Liver (tissue), 8 donors: ENCODE measurements at regions not wholly inside any gene's neighbourhood (a gene's known extent, or its start where the extent isn't known, plus 50 kb on each side); places are given as distances from the start of the nearest gene placed in this dataset.

ENCODE experiments used
- DNase-seq: peaks from one replicate; pipeline ENCODE4 v3.0.0-alpha.2; 2017; ENCODE audit warnings: low spot score
- H3K27ac ChIP-seq, 2 donors: one replicate each; pipeline ENCODE4 v1.7.0; 2013; ENCODE audit warnings: inconsistent platforms in 2 of 2, low read length in 2 of 2, control low read depth in 1 of 2, low read depth in 1 of 2, mild to moderate bottlenecking in 1 of 2
- H3K27me3 ChIP-seq, 4 donors: one replicate each; pipeline versions ENCODE4 v1.6.1 to v1.7.0; 2013; ENCODE audit warnings: low read length in 3 of 4, inconsistent platforms in 1 of 4, mild to moderate bottlenecking in 1 of 4, moderate library complexity in 1 of 4; ENCODE audit not compliant: control insufficient read depth in 4 of 4, insufficient read depth in 4 of 4
- H3K36me3 ChIP-seq, 4 donors: one replicate each; pipeline versions ENCODE4 v1.6.1 to v1.7.0; 2013; ENCODE audit warnings: low read length in 3 of 4, mild to moderate bottlenecking in 3 of 4, low read depth in 1 of 4, moderate library complexity in 1 of 4; ENCODE audit not compliant: control insufficient read depth in 4 of 4, insufficient read depth in 3 of 4
- H3K4me1 ChIP-seq, 4 donors: one replicate each; pipeline versions ENCODE4 v1.6.1 to v1.7.0; 2013; ENCODE audit warnings: low read length in 3 of 4, mild to moderate bottlenecking in 3 of 4, moderate library complexity in 1 of 4; ENCODE audit not compliant: control insufficient read depth in 4 of 4, insufficient read depth in 4 of 4
- H3K4me3 ChIP-seq, 3 donors: one replicate each; pipeline versions ENCODE4 v1.6.1 to v1.7.0; 2013; ENCODE audit warnings: low read length in 3 of 3, control low read depth in 1 of 3, low read depth in 1 of 3, mild to moderate bottlenecking in 1 of 3
- H3K9ac ChIP-seq, 2 donors: one replicate each; pipeline ENCODE4 v1.7.0; 2013; ENCODE audit warnings: low read length in 2 of 2, mild to moderate bottlenecking in 2 of 2, moderate library complexity in 2 of 2, control low read depth in 1 of 2, low read depth in 1 of 2
- H3K9me3 ChIP-seq, 4 donors: one replicate each; pipeline versions ENCODE4 v1.6.1 to v1.7.0; 2013; ENCODE audit warnings: low read length in 3 of 4; ENCODE audit not compliant: control insufficient read depth in 4 of 4
- GABPA ChIP-seq, 2 donors: IDR thresholded peaks in 1 of 2; conservative IDR thresholded peaks in 1 of 2; 2 replicates each; pipeline ENCODE4 v1.6.1; 2016; ENCODE audit warnings: antibody characterized with exemption in 2 of 2, mild to moderate bottlenecking in 1 of 2, moderate library complexity in 1 of 2
- HNF4A ChIP-seq, 2 donors: conservative IDR thresholded peaks; 2 replicates each; pipeline ENCODE4 v1.6.1; 2016; ENCODE audit warnings: antibody characterized with exemption in 2 of 2, mild to moderate bottlenecking in 2 of 2
- JUND ChIP-seq, 2 donors: IDR thresholded peaks; 2 replicates each; pipeline ENCODE4 v1.6.1; 2016; ENCODE audit warnings: antibody characterized with exemption in 2 of 2
- NR2F2 ChIP-seq: IDR thresholded peaks from 2 replicates; pipeline ENCODE4 v1.6.1; 2016; ENCODE audit warnings: antibody characterized with exemption
- YY1 ChIP-seq: IDR thresholded peaks from 2 replicates; pipeline ENCODE4 v1.6.1; 2016; ENCODE audit warnings: antibody characterized with exemption, mild to moderate bottlenecking
- WGBS: extraction: QIAGEN DNeasy Blood & Tissue Kit; methylation state at CpG from one replicate; pipeline ENCODE4 v1.1.7; 2013; 5-methylcytosine and 5-hydroxymethylcytosine counted together
- TF ChIP-seq, protein P1 (sequence below): IDR thresholded peaks from 2 replicates; pipeline ENCODE4 v1.6.1; 2016; ENCODE audit warnings: antibody characterized with exemption
- TF ChIP-seq, protein P2 (sequence below): fragments of 150-350 bp; IDR thresholded peaks from 2 replicates; pipeline ENCODE4 v1.5.1; 2017; ENCODE audit warnings: improper control_type of control experiment, low read depth, low read length; ENCODE audit not compliant: missing input control
- TF ChIP-seq, protein P3 (sequence below): IDR thresholded peaks from 2 replicates; pipeline ENCODE4 v1.6.1; 2016; ENCODE audit warnings: antibody characterized with exemption
- donor health status: healthy.
- donor health status: healthy.
- donor health status: healthy.
- donor health status: healthy.
- donor health status: healthy.

DNA sequence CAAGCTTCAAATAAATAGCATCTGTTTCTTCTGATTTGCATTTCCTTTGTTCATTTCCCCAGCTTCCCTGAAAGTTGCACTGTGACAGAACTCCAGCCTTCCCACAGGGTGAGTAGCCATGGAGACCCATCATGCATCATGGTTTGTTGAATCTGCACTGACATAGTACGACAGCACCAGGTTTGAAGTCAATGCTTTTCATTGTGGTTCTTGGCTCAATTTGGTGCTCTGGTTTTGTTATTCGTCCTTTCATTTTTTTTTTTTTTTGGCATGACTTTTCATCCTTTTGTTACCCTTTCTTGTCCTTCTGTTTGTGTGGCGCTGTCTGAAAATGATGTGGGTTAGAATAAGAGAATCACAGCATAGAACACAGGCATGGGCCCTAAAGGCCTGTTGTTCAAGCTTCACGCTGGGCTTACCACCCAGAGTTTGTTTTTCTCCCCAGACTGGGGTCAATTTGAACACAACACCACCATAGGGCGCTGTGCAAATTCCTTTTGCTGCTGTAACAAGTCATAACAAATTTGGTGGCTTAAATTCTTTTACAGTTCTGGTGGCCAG is 206.2 kb upstream of the CDH10 start:
- peaks cover 0 to 8% (median 0%) of the 10 kb centered on the region in 4 donors for H3K9me3 ChIP-seq
- H3K4me3 ChIP-seq: no peak overlapping the region
- DNase-seq: no peak
- WGBS: 57% methylated on average over 5 of the region's 5 CpGs
- no peak overlapping the region for H3K27ac ChIP-seq
- peaks cover 0 to 4% (median 2%) of the 10 kb centered on the region in 4 donors for H3K27me3 ChIP-seq
- TF ChIP-seq JUND (IDR thresholded peaks at IDR 0.05): no peak
- no peak for TF ChIP-seq YY1
- TF ChIP-seq NR2F2: no peak
- TF ChIP-seq, protein P1, sequence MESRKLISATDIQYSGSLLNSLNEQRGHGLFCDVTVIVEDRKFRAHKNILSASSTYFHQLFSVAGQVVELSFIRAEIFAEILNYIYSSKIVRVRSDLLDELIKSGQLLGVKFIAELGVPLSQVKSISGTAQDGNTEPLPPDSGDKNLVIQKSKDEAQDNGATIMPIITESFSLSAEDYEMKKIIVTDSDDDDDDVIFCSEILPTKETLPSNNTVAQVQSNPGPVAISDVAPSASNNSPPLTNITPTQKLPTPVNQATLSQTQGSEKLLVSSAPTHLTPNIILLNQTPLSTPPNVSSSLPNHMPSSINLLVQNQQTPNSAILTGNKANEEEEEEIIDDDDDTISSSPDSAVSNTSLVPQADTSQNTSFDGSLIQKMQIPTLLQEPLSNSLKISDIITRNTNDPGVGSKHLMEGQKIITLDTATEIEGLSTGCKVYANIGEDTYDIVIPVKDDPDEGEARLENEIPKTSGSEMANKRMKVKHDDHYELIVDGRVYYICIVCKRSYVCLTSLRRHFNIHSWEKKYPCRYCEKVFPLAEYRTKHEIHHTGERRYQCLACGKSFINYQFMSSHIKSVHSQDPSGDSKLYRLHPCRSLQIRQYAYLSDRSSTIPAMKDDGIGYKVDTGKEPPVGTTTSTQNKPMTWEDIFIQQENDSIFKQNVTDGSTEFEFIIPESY: no peak
- no peak overlapping the region for H3K9ac ChIP-seq
- H3K36me3 ChIP-seq: no peaks in the 10 kb centered on the region
- H3K4me1 ChIP-seq: no peaks in the 10 kb centered on the region

DNA sequence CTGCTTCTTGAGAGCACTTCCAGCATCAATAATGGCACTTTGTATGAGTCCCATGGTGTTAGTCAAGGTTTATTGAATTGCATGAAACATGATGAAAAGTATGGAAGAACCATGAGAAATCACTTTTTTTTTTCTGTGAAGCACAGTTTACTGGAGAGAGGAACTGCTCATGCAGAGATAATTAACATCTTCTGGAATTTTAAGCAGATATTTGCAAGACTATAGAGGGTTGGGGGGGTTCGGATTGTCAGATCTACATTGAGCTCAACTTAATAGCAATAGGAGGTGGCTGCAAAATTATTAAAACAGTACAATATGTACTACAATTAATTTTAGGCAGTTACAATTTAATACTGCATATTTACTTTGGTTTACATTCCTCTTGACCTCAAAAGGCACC is 204.4 kb upstream of the CDH10 start:
- TF ChIP-seq, protein P2, sequence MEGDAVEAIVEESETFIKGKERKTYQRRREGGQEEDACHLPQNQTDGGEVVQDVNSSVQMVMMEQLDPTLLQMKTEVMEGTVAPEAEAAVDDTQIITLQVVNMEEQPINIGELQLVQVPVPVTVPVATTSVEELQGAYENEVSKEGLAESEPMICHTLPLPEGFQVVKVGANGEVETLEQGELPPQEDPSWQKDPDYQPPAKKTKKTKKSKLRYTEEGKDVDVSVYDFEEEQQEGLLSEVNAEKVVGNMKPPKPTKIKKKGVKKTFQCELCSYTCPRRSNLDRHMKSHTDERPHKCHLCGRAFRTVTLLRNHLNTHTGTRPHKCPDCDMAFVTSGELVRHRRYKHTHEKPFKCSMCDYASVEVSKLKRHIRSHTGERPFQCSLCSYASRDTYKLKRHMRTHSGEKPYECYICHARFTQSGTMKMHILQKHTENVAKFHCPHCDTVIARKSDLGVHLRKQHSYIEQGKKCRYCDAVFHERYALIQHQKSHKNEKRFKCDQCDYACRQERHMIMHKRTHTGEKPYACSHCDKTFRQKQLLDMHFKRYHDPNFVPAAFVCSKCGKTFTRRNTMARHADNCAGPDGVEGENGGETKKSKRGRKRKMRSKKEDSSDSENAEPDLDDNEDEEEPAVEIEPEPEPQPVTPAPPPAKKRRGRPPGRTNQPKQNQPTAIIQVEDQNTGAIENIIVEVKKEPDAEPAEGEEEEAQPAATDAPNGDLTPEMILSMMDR: no peak
- TF ChIP-seq HNF4A (conservative IDR thresholded peaks at IDR 0.05): no peak
- Histone ChIP-seq H3K27me3 (peaks cover 0 to 4% (median 2%) of the 10 kb centered on the region in 4 donors), H3K9ac (no peak overlapping the region), H3K9me3 (peaks cover 0 to 8% (median 0%) of the 10 kb centered on the region in 4 donors), H3K4me3 (no peak overlapping the region), H3K36me3 (no peaks in the 10 kb centered on the region), H3K4me1 (no peaks in the 10 kb centered on the region), H3K27ac (no peak overlapping the region)
- no peak for DNase-seq
- WGBS: 54% methylated on average over 1 of the region's 1 CpG

DNA sequence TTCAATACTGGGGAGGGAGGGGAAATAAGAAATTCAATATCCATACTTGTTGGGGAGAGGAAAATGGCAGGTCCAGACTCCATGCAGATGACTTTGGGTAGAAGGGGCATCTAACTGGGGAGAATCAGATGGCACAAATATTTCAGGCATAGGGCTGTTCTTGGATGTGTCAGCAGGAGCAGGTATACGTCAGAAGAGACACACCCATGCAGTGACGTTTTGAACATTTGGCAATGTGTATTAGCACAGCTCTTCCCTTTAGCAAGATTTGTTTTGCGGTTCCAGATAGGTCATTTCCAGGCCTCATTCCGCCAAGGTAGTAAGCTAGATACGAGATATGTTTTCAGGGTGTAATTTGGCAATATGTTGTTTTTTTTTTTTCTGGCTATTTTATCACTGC is 187.2 kb upstream of the CDH10 start:
- no peak for DNase-seq
- H3K36me3 ChIP-seq: no peaks in the 10 kb centered on the region
- WGBS: 76% methylated on average over 5 of the region's 5 CpGs
- peaks cover 0 to 3% (median 0%) of the 10 kb centered on the region in 4 donors for H3K27me3 ChIP-seq
- H3K4me3 ChIP-seq: no peak overlapping the region
- H3K27ac ChIP-seq: no peak overlapping the region
- H3K9ac ChIP-seq: no peak overlapping the region
- H3K4me1 ChIP-seq: no peaks in the 10 kb centered on the region
- no peak for TF ChIP-seq JUND (IDR thresholded peaks at IDR 0.05)
- H3K9me3 ChIP-seq: no peaks in the 10 kb centered on the region

DNA sequence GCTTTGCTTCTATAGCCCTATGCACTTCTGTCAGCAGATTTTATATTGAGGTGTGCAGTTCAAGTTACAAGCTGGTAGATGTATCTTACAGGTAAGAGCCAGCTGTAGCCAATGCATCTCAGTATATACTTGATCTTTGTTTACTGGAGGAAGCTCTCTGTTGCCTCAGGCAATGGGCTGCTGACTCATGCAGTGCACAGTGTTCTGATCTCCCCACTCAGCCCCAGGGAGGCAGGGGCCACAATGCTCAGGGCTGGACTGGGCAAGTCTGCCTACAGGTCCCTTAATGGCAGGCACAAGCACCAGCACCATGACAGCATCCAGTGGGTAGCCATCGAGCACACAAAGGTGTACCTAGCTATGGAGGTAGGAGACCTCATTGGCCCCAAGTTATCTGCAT is 178.8 kb upstream of the CDH10 start:
- no peak for TF ChIP-seq GABPA (IDR thresholded peaks at IDR 0.05 in 1 of 2, conservative IDR thresholded peaks at IDR 0.05 in 1 of 2)
- TF ChIP-seq JUND (IDR thresholded peaks at IDR 0.05): no peak
- TF ChIP-seq, protein P3, sequence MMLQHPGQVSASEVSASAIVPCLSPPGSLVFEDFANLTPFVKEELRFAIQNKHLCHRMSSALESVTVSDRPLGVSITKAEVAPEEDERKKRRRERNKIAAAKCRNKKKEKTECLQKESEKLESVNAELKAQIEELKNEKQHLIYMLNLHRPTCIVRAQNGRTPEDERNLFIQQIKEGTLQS: no peak
- H3K27me3 ChIP-seq: no peaks in the 10 kb centered on the region
- H3K36me3 ChIP-seq: no peaks in the 10 kb centered on the region
- no peaks in the 10 kb centered on the region for H3K4me1 ChIP-seq
- no peaks in the 10 kb centered on the region for H3K9me3 ChIP-seq
- H3K27ac ChIP-seq: no peak overlapping the region
- H3K9ac ChIP-seq: no peak overlapping the region
- DNase-seq: no peak
- H3K4me3 ChIP-seq: no peak overlapping the region
- 64% methylated on average over 1 of the region's 1 CpG for WGBS
